Neural cell (in vitro differentiated cells): ENCODE measurements at regions not wholly inside any gene's neighbourhood (a gene's known extent, or its start where the extent isn't known, plus 50 kb on each side); places are given as distances from the start of the nearest gene placed in this dataset.

Experiments used
- CTCF ChIP-seq: fragments of 450-650 bp; IDR thresholded peaks from 2 replicates; pipeline ENCODE4 v1.5.1; 2014; ENCODE audit warnings: antibody characterized with exemption, mild to moderate bottlenecking, moderate library complexity; ENCODE audit not compliant: poor library complexity, severe bottlenecking
- EP300 ChIP-seq: fragments of 450-650 bp; conservative IDR thresholded peaks from 2 replicates; pipeline ENCODE4 v1.6.1; 2014; ENCODE audit warnings: antibody characterized with exemption, mild to moderate bottlenecking, moderate library complexity; ENCODE audit not compliant: poor library complexity, severe bottlenecking
- EZH2 ChIP-seq: fragments of 200-600, 300-800 bp; shearing (Covaris generic), sonication (generic); IDR thresholded peaks from 2 replicates; pipeline ENCODE4 v1.6.1; 2014; ENCODE audit warnings: antibody characterized with exemption, low read length, borderline replicate concordance, mild to moderate bottlenecking; ENCODE audit not compliant: insufficient read depth, poor library complexity, severe bottlenecking
- MXI1 ChIP-seq: fragments of 450-650 bp; conservative IDR thresholded peaks from 2 replicates; pipeline ENCODE4 v1.6.1; 2014; ENCODE audit warnings: antibody characterized with exemption, mild to moderate bottlenecking; ENCODE audit not compliant: poor library complexity, severe bottlenecking
- POLR2AphosphoS5 ChIP-seq: IDR thresholded peaks from 2 replicates; pipeline ENCODE4 v1.6.1; 2012
- REST ChIP-seq: IDR thresholded peaks from 2 replicates; pipeline ENCODE4 v1.6.1; 2012; ENCODE audit warnings: borderline replicate concordance
- SMC3 ChIP-seq: fragments of 450-650 bp; conservative IDR thresholded peaks from 2 replicates; pipeline ENCODE4 v1.6.1; 2014; ENCODE audit warnings: antibody characterized with exemption, mild to moderate bottlenecking, moderate library complexity; ENCODE audit not compliant: poor library complexity
- TAF1 ChIP-seq: IDR thresholded peaks from 2 replicates; pipeline ENCODE4 v1.6.1; 2012; ENCODE audit warnings: low read depth

GRCh38 chr13:50158385-50159165 lies 143.3 kb downstream of the KCNRG start:
- TF ChIP-seq EZH2 (no peak), CTCF (no peak), POLR2AphosphoS5 (no peak), EP300 (no peak), SMC3 (no peak), TAF1 (no peak), REST (no peak), MXI1 (no peak)
